Sigmoid colon (tissue), 6 donors: ENCODE measurements at regions not wholly inside any gene's neighbourhood (a gene's known extent, or its start where the extent isn't known, plus 50 kb on each side); places are given as distances from the start of the nearest gene placed in this dataset.

ENCODE experiments used
- DNase-seq: peaks from one replicate; pipeline ENCODE4 v3.0.0-alpha.2; 2019
- H3K27ac ChIP-seq, 4 donors: fragments of 200-600 bp; sonication (generic); one replicate each; pipeline ENCODE4 v1.5.1; 2016 to 2019; ENCODE audit warnings: mild to moderate bottlenecking in 1 of 4
- H3K27me3 ChIP-seq, 3 donors: fragments of 200-600 bp; sonication (generic); one replicate each; pipeline ENCODE4 v1.5.1; 2019; ENCODE audit warnings: mild to moderate bottlenecking in 1 of 3
- H3K36me3 ChIP-seq, 4 donors: fragments of 200-600 bp; sonication (generic); one replicate each; pipeline ENCODE4 v1.5.1; 2016 to 2019
- H3K4me1 ChIP-seq, 4 donors: fragments of 200-600 bp; sonication (generic); one replicate each; pipeline ENCODE4 v1.5.1; 2017 to 2019
- H3K4me3 ChIP-seq, 4 donors: fragments of 200-600 bp; sonication (generic); one replicate each; pipeline ENCODE4 v1.5.1; 2017 to 2019; ENCODE audit warnings: mild to moderate bottlenecking in 2 of 4, moderate library complexity in 1 of 4
- H3K9me3 ChIP-seq, 4 donors: fragments of 200-600 bp in 3 of 4; sonication (generic) in 3 of 4; one replicate each; pipeline versions ENCODE4 v1.5.1 to v1.6.1; 2013 to 2019
- EP300 ChIP-seq, 4 donors: sonication (generic); formaldehyde crosslinking; IDR thresholded peaks; one replicate each; pipeline ENCODE4 v1.6.1; 2017; ENCODE audit warnings: antibody characterized with exemption in 4 of 4
- POLR2A ChIP-seq, 2 donors: fragments of 450-650 bp; IDR thresholded peaks; one replicate each; pipeline ENCODE4 v1.6.1; 2016; ENCODE audit warnings: antibody characterized with exemption in 2 of 2, mild to moderate bottlenecking in 2 of 2, moderate library complexity in 2 of 2
- POLR2AphosphoS5 ChIP-seq, 4 donors: sonication (generic); formaldehyde crosslinking; IDR thresholded peaks; one replicate each; pipeline ENCODE4 v1.6.1; 2017; ENCODE audit warnings: antibody characterized with exemption in 4 of 4
- WGBS, 2 donors: extraction: QIAGEN DNeasy Blood & Tissue Kit; methylation state at CpG; one replicate each; pipeline ENCODE4 v1.1.7; 2013; 5-methylcytosine and 5-hydroxymethylcytosine counted together
- intact Hi-C: fragments of 100-400 bp; cut with DNase I; formaldehyde crosslinking; loops from one replicate; pipeline ENCODE4 v1.15.1; 2023
- TF ChIP-seq, protein P1 (sequence below), 4 experiments: fragments of 450-650 bp in 3 of 4; fragments of 200-600 bp in 1 of 4; IDR thresholded peaks; one replicate each; pipeline ENCODE4 v1.5.1; 2016 to 2019; ENCODE audit warnings: antibody characterized with exemption in 4 of 4, mild to moderate bottlenecking in 3 of 4, moderate library complexity in 2 of 4
- donor health status: healthy with polysubstance abuse.
- donor health status: healthy.

DNA sequence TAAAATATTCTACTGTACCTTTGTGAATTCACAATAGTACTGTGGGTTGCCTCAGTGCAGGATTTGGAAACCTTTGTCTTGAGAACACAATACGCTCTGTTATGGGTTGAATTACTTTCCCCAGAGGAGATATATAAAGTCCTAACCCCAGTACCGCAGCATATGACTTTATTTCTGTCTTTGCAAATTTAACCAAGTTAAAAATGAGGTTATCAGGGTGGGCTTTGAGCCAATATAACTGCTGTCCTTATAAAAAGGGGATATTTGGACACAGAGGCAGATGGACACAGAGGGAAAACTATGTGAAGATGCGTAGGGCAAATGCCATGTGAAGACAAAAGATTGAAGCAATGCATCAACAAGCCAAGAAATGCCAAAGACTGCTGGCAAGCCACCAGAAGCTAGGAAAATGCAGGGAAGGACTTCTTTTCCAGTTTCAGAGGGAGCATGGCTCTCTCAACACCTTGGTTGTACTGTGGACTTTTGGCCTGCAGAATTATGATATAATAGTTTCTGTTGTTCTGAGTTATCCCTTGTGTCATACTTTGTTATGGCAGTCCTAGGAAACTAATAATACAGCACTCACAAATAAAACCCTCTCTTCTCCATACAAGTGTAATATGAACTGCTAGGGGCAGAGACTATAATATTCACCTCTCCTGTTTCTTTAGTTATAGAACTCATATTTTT lies 292.6 kb upstream of the SPTLC3 start:
- no peaks in the 10 kb centered on the region for H3K27me3 ChIP-seq
- H3K4me3 ChIP-seq = no peak overlapping the region
- no peak for TF ChIP-seq EP300 (IDR thresholded peaks at IDR 0.05)
- TF ChIP-seq, protein P1, sequence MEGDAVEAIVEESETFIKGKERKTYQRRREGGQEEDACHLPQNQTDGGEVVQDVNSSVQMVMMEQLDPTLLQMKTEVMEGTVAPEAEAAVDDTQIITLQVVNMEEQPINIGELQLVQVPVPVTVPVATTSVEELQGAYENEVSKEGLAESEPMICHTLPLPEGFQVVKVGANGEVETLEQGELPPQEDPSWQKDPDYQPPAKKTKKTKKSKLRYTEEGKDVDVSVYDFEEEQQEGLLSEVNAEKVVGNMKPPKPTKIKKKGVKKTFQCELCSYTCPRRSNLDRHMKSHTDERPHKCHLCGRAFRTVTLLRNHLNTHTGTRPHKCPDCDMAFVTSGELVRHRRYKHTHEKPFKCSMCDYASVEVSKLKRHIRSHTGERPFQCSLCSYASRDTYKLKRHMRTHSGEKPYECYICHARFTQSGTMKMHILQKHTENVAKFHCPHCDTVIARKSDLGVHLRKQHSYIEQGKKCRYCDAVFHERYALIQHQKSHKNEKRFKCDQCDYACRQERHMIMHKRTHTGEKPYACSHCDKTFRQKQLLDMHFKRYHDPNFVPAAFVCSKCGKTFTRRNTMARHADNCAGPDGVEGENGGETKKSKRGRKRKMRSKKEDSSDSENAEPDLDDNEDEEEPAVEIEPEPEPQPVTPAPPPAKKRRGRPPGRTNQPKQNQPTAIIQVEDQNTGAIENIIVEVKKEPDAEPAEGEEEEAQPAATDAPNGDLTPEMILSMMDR (IDR thresholded peaks at IDR 0.05) = no peak
- TF ChIP-seq POLR2A (IDR thresholded peaks at IDR 0.05) = no peak
- TF ChIP-seq POLR2AphosphoS5 (IDR thresholded peaks at IDR 0.05) = no peak
- no peaks in the 10 kb centered on the region for H3K4me1 ChIP-seq
- H3K27ac ChIP-seq = no peak overlapping the region
- H3K36me3 ChIP-seq = no peaks in the 10 kb centered on the region
- intact Hi-C loops = no loop called here
- H3K9me3 ChIP-seq = no peaks in the 10 kb centered on the region
- no peak for DNase-seq
- 89 to 93% methylated on average over 3 of the region's 3 CpGs for WGBS, 2 donors

- TF ChIP-seq POLR2A (IDR thresholded peaks at IDR 0.05) (no peak), POLR2AphosphoS5 (IDR thresholded peaks at IDR 0.05) (no peak), EP300 (IDR thresholded peaks at IDR 0.05) (no peak)
- TF ChIP-seq, protein P1 (IDR thresholded peaks at IDR 0.05) = no peak
- 75 to 82% methylated on average over 1 of the region's 1 CpG for WGBS, 2 donors
- Histone ChIP-seq H3K4me3 (no peak overlapping the region), H3K4me1 (no peaks in the 10 kb centered on the region), H3K27ac (no peak overlapping the region), H3K27me3 (no peaks in the 10 kb centered on the region), H3K36me3 (no peaks in the 10 kb centered on the region), H3K9me3 (no peaks in the 10 kb centered on the region)
- no peak for DNase-seq
- intact Hi-C loops = no loop called here
These were observed 291.7 kb upstream of the SPTLC3 start for GRCh38 chr20:12717061-12717460.

DNA sequence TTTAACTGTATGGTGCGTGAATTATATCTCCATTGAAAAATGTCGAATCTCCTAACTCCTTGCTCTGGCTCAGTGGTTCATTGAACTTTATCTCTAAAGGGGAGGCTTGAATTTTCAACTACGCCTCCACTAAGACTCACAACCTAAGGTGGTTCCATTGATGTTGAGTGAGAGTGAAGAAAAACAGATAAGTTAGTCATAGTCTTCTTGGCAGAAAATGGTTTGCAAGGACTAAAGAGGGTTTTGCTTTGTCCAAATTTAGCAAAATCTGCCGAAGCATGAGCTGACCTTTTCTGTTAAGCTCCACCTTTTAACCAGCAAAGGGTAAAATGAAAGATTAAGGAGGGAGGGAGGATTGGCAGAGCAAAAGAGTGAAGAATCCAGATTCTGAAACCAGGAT lies 290.2 kb upstream of the SPTLC3 start:
- intact Hi-C loops = no loop called here
- H3K9me3 ChIP-seq = no peaks in the 10 kb centered on the region
- 78 to 79% methylated on average over 4 of the region's 4 CpGs for WGBS, 2 donors
- no peaks in the 10 kb centered on the region for H3K27me3 ChIP-seq
- DNase-seq = no peak
- no peak for TF ChIP-seq POLR2A (IDR thresholded peaks at IDR 0.05)
- no peak for TF ChIP-seq EP300 (IDR thresholded peaks at IDR 0.05)
- no peak for TF ChIP-seq POLR2AphosphoS5 (IDR thresholded peaks at IDR 0.05)
- TF ChIP-seq, protein P1 (IDR thresholded peaks at IDR 0.05) = no peak
- H3K36me3 ChIP-seq = no peaks in the 10 kb centered on the region
- H3K4me3 ChIP-seq = no peak overlapping the region
- no peak overlapping the region for H3K27ac ChIP-seq
- no peaks in the 10 kb centered on the region for H3K4me1 ChIP-seq

DNA sequence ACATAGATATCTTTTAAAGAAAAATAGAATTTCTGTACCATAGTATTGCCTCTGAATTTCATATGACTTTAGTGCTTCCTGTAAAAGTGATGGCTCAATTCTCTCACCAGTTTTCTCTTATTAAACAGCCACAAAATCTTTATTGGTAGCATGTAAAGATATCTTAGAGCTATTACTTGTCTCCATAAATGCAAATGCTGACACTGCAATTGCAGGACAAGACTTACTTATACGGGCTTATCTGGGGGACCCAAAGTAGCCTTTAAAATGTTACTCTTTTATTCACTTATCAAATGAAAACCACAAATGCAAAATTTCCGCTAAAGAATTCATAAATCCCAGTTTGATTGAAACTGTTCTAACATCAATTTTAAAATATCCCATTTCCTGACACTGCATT lies 287.1 kb upstream of the SPTLC3 start:
- H3K27me3 ChIP-seq = no peaks in the 10 kb centered on the region
- DNase-seq = no peak
- 54 to 62% methylated on average over 2 of the region's 2 CpGs for WGBS, 2 donors
- no peaks in the 10 kb centered on the region for H3K36me3 ChIP-seq
- no peak overlapping the region for H3K4me3 ChIP-seq
- no peak overlapping the region for H3K27ac ChIP-seq
- no peaks in the 10 kb centered on the region for H3K4me1 ChIP-seq
- no peaks in the 10 kb centered on the region for H3K9me3 ChIP-seq
- intact Hi-C loops = no loop called here
- no peak for TF ChIP-seq POLR2AphosphoS5 (IDR thresholded peaks at IDR 0.05)
- TF ChIP-seq, protein P1 (IDR thresholded peaks at IDR 0.05) = no peak
- no peak for TF ChIP-seq EP300 (IDR thresholded peaks at IDR 0.05)
- no peak for TF ChIP-seq POLR2A (IDR thresholded peaks at IDR 0.05)

DNA sequence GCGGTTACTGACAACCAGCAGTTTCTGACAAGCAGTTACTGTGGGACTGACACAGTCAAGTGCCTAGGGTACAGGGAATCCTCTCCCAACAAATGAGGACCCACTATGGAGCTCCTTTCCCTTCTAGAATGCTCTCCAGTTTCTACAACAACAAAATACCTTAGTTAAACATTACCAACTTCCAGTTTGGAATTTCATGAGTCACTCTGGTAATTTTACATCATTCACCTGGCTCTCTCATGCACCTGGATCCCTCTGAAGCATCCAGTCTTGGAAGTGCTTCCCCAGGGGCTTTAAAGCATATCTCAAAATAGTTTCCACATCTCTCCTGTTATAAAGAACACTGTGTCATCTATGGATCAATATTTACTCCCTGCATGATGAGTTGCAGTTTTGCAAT lies 286.7 kb upstream of the SPTLC3 start:
- Histone ChIP-seq H3K4me3 (no peak overlapping the region), H3K9me3 (no peaks in the 10 kb centered on the region), H3K27ac (no peak overlapping the region), H3K36me3 (no peaks in the 10 kb centered on the region), H3K4me1 (no peaks in the 10 kb centered on the region), H3K27me3 (no peaks in the 10 kb centered on the region)
- intact Hi-C loops = no loop called here
- DNase-seq = no peak
- 92 to 95% methylated on average over 1 of the region's 1 CpG for WGBS, 2 donors
- TF ChIP-seq, protein P1 (IDR thresholded peaks at IDR 0.05) = no peak
- TF ChIP-seq POLR2A (IDR thresholded peaks at IDR 0.05) (no peak), EP300 (IDR thresholded peaks at IDR 0.05) (no peak), POLR2AphosphoS5 (IDR thresholded peaks at IDR 0.05) (no peak)
